Epithelial cell of esophagus (primary cell): ENCODE measurements at regions not wholly inside any gene's neighbourhood (a gene's known extent, or its start where the extent isn't known, plus 50 kb on each side); places are given as distances from the start of the nearest gene placed in this dataset.
A peak's percentile ranks its signal among the peaks of the same experiment; 100 is the strongest.

Experiments
- DNase-seq: peaks from one replicate; pipeline ENCODE4 v3.0.0; 2010; ENCODE audit warnings: low read depth
- H3K4me3 ChIP-seq: 2 replicates; pipeline ENCODE4 v1.5.1; 2011; ENCODE audit warnings: mild to moderate bottlenecking, low read length, control low read depth
- CTCF ChIP-seq: IDR thresholded peaks from 2 replicates; pipeline ENCODE4 v1.5.1; 2011; ENCODE audit warnings: low read depth, mild to moderate bottlenecking, low read length, control low read depth, inconsistent platforms; ENCODE audit not compliant: insufficient read depth; ENCODE audit errors: missing control alignments

- TF ChIP-seq CTCF: no peak
- DNase-seq: no peak
- no peak overlapping the region for H3K4me3 ChIP-seq
Observed at GRCh38 chr2:220673151-220673874, 898.8 kb downstream of the EPHA4 start.

DNA sequence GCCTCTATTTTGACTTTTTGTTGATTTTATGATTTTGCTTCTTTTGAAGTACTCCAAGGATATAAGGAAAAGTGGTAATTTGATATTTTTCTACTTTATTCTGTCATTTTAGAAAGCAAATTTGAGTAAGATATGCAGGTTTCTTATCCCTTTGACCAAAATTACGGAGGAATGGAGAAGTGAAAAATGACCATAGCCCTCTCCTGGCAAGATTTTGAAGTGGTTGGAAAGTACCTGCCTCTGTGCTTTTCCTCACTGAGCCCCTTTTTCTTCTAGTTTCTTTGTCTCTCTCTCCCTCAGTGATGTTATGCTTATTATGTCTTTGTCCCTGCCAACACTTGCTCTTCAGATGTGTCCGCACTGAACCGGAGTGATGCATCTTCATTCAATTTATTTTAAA, 898.1 kb downstream of the EPHA4 start:
- DNase-seq: no peak
- H3K4me3 ChIP-seq: no peak overlapping the region
- TF ChIP-seq CTCF: no peak

- no peak overlapping the region for H3K4me3 ChIP-seq
- TF ChIP-seq CTCF: no peak
- DNase-seq: no peak
Observed at GRCh38 chr2:220676695-220677094, 895.4 kb downstream of the EPHA4 start.

DNA sequence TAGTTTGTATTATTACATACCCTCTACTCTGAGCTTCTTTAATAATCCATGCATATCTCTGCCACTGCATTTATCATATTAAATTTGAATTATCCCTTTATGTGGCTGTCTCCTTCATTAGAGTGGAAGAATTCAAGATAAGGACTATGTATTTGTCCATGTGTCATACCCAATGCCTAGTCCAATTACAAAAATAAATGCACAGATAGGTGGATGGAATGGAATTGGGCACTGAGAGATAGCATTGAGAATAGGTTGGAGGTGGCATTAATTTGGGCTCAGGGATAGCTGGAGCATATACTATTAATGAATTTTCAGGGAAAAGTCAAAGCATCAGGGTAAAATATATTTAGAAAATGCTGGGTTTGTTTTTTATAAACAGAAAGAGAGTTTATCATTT, 893.2 kb downstream of the EPHA4 start:
- DNase-seq: no peak
- no peak overlapping the region for H3K4me3 ChIP-seq
- TF ChIP-seq CTCF: no peak

DNA sequence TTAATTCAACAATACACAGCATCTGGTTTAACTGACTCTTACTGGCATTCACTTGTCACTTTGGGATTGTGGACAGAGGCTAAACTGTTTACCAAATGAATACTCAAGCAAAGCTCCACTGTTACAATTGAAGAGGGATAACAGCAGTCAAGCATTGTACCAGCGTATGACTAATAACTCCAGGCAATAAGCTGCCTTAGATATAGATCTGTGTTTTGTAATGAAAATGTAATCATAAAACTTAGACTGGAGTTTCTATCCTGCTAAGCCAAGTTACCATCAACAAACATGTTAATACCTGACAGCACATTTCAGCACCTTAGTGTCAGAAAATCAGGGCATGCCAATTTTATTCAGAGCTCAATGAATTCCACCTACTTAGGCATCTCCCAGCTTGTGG, 889.5 kb downstream of the EPHA4 start:
- peak; percentile 82 for DNase-seq
- no peak for TF ChIP-seq CTCF
- no peak overlapping the region for H3K4me3 ChIP-seq

- TF ChIP-seq CTCF: no peak
- DNase-seq: no peak
- H3K4me3 ChIP-seq: no peak overlapping the region
Observed at GRCh38 chr2:220684099-220684498, 888.0 kb downstream of the EPHA4 start.

DNA sequence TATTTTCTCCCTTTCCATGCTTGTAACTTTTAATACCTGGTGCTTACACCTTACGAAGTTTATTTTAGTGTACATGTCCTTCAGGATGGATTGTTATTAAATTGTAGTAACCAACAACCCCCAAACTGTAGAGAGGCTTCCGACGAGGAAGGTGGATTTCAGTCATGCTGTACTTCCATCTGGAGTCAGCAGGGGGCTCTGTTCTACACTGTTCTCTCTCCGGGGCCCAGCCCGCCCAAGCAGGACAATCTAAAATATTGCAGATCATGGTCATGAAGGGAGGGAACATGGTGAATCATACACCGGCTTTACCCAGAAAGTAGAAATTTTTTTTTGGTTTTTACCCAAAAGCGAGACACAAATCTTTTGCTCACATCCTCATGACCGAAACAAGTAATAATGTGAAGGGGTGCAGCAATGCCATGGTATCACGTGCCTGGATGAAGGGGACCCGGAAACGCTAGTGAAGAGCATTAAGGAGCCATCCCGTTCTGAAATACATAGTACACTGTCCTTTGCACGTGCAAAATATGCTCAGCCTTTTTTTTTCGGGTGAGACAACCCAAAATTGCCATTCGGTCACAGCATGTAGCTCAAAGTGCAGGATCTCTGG, 884.8 kb downstream of the EPHA4 start:
- DNase-seq: peak; percentile 67
- H3K4me3 ChIP-seq: no peak overlapping the region
- peak; percentile 91 for TF ChIP-seq CTCF
